GM12878 (cell line): ENCODE measurements at regions not wholly inside any gene's neighbourhood (a gene's known extent, or its start where the extent isn't known, plus 50 kb on each side); places are given as distances from the start of the nearest gene placed in this dataset.

Experiments used
- CTCF ChIP-seq, 3 experiments: IDR thresholded peaks in 2 of 3; conservative IDR thresholded peaks in 1 of 3; 2 replicates each; pipeline ENCODE4 v1.5.1; 2011; ENCODE audit warnings: low read depth in 3 of 3, low read length in 3 of 3, mild to moderate bottlenecking in 3 of 3, control low read depth in 2 of 3, moderate library complexity in 2 of 3, inconsistent platforms in 1 of 3, mixed read lengths in 1 of 3; ENCODE audit not compliant: control insufficient read depth in 2 of 3, insufficient read depth in 1 of 3; ENCODE audit errors: extremely low read depth in 1 of 3
- RELA ChIP-seq: fragments of 450-650 bp; IDR thresholded peaks from 2 replicates; pipeline ENCODE4 v1.8.0; 2014; ENCODE audit warnings: borderline replicate concordance; ENCODE audit not compliant: partially characterized antibody
- SREBF2 ChIP-seq: IDR thresholded peaks from 2 replicates; pipeline ENCODE4 v1.6.1; 2012; ENCODE audit warnings: mild to moderate bottlenecking, low read length
- YY1 ChIP-seq: IDR thresholded peaks from 2 replicates; pipeline ENCODE4 v1.6.1; 2011; ENCODE audit warnings: low read depth, mild to moderate bottlenecking, low read length

GRCh38 chr6:147677647-147678046 lies 169.2 kb downstream of the SAMD5 start:
- TF ChIP-seq SREBF2 (no peak), RELA (no peak), YY1 (no peak), CTCF (IDR thresholded peaks at IDR 0.05 in 2 of 3, conservative IDR thresholded peaks at IDR 0.05 in 1 of 3; ENCODE audit: control insufficient read depth in 2 of 3, extremely low read depth in 1 of 3, insufficient read depth in 1 of 3, low read depth in 3 of 3, low read length in 3 of 3) (no peak)
